GM18858 (cell line): ENCODE measurements at regions not wholly inside any gene's neighbourhood (a gene's known extent, or its start where the extent isn't known, plus 50 kb on each side); places are given as distances from the start of the nearest gene placed in this dataset.

Experiments
- ATAC-seq: cut with Tn5 transposase; IDR thresholded peaks from one replicate; pipeline ENCODE4 v1.9.1; 2021; ENCODE audit not compliant: unreplicated experiment

- ATAC-seq, result no peak
Measured at GRCh38 chr12:58131986-58132755, 190.8 kb downstream of the ATP23 start.

DNA sequence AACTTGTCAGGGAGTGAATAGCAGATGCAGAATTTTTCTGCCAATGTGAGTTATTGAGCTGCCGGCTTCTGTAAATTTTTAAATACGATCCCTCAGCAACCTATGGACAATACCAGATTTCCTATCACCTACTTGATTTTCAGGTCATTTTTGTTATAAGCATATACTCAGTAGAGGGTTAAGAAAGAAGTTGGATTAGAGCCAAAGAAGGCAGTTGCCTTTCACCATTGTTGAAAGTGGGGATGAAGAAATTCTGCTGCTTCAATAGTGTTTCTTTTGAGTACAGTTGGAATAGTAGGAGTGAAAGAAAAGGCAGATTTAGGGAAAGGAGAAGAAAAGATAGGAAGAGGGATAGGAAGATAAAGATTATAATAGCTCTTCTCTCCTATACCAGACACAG, 197.1 kb downstream of the ATP23 start:
- no peak for ATAC-seq

- no peak for ATAC-seq
Measured at GRCh38 chr12:58139894-58140293, 198.5 kb downstream of the ATP23 start.

- no peak for ATAC-seq
Measured at GRCh38 chr12:58140395-58140794, 199.0 kb downstream of the ATP23 start.

GRCh38 chr12:58142991-58143390, 201.6 kb downstream of the ATP23 start:
- no peak for ATAC-seq

- ATAC-seq, result no peak
Measured at GRCh38 chr12:58143498-58143995, 202.2 kb downstream of the ATP23 start.

DNA sequence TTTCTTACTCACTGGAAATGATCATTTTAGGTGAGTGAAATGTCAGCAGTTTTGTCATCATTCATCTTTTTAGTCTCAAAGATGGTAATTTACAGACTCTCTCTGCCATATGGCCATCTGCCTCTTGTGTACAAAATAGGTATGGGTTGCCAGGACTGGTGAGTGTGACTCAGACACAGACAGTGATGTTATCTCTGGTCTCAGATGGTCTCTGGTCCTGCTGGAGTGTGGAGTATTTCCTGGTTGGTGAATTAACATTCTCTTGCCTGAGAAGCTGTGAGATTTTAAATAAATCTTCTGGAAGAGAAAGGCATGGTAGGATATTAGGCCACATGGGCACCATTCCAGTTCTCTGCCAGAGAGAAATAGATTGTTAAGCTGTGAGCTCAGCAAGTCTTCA, 207.0 kb downstream of the ATP23 start:
- no peak for ATAC-seq

DNA sequence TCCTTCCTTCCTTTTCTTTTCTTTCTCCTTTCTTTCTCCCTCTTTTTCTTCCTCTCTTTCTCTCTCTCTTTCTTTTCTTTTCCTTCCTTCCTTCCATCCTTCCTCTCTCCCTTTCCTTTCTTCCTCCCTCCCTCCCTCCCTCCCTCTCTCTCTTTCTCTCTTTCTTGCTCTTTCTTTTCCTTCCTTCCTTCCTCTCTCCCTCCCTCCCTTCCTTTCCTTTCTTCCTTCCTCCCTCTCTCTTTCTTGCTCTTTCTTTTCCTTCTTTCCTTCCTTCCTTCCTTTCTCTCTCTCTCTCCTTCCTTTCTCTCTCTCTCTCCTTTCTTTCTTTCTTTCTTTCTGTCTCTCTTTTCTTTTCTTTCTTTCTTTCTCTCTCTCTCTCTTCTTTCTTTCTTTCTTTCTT, 207.6 kb downstream of the ATP23 start:
- ATAC-seq, result no peak

DNA sequence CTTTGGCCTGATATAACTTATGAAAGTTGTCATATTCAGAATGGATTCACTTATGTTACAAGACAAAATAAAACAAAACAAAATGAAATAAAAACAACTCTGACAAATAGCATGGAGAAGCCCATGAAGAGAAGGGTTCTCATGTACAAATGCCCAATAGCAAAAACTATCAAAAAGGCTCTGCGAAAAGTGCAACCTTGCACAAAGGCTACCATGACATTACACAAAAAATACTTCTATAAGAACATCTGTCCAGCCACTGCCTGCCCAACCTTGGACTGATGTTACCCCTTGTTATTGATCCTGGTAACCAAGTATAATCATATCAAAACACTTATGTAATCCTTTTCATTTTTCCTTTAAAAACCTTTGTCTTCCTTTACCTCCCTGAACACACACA, 213.0 kb downstream of the ATP23 start:
- no peak for ATAC-seq

DNA sequence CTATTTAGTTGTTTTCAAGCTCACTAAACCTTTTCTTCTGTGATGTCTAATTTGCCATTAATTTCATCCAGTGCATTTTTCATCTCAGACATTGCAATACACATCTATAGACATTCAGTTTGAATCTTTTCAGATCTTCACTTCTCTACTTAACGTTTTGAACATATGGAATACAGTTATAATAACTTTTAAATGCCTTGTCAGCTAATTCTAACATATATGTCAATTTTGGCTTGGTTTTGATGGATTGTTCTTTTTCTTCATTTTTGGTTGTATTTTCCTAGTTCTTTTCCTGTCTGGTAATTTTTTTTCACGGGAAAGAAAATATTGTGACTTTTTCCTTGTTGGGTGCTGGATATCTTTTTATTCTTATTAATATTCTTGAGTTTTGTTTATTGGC, 215.3 kb downstream of the ATP23 start:
- ATAC-seq, result no peak

DNA sequence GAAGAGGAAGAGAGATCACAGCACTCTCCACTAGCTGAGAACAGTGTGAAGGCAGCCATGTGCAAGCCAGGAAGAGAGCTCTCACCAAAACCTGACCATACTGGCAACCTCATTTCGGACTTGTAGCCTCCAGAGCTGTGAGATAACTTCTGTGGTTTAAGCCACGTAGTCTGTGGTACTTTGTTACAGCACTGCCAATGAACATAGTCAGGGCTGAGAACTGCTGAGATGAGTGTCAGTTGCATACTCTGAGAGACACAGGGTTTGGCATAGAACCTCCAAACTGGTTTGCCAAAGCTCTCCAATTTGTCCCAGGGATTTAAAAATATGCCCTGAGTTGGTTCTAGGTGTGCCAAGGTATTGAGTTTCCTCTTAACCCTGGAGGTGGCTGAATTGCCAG, 218.6 kb downstream of the ATP23 start:
- no peak for ATAC-seq

- no peak for ATAC-seq
Measured at GRCh38 chr12:58161773-58162172, 220.4 kb downstream of the ATP23 start.

DNA sequence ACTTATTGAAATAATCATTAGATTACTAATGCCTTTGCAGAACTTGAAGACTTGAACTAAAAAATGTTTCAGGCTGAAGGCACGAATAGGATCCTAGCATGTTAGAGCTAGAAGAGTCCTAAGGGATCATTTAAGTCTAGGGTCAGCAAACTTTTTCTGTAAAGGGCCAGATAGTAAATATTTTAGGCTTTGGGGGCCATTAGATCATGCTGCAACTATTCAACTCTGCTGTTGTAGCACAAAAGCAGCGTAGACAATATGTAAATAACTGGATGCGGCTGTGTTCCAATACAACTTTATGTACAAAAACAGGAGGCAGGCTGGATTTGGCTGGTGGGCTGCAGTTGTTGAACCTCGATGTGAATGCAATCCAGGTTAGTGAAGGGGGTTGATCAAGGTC, 221.7 kb downstream of the ATP23 start:
- no peak for ATAC-seq

- ATAC-seq, result no peak
Measured at GRCh38 chr12:58166643-58167042, 225.3 kb downstream of the ATP23 start.

DNA sequence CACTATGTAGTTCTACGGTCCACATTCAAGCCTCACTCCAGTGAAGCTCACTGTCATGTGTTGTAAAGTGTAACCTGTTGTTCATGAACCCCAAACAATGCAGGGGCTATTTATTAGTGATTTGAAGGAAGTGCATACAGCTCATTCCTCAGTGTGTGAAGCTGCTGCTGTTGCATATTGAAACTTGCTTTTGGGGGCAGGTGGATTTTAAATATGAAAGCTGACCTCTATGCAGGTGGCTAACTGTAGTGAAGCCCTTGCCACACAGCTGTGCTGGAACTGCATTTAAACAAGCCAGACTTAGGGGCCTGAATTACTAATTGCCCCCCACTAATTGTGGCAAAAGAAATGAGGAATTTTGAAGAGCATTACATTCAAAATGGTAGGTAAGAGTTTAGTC, 226.3 kb downstream of the ATP23 start:
- no peak for ATAC-seq

DNA sequence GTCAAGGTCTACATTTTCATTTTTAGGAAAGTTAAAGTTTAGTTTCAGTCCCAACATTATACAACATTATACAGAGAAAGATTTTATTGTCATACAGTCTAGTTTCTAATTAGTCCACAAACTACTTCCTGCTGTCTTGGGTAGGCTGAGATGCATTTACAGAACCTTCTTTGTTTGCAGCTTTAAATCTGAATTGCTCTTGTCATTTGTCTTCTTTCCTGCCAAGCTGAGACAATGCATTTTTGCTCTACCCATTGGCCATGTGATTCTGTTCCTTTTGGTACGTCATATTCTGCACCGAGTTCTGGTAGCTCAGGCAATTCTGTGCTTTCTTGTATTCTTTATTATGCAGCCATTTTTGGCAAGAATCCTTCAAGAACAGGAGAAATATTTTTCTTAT, 228.5 kb downstream of the ATP23 start:
- ATAC-seq, result no peak

DNA sequence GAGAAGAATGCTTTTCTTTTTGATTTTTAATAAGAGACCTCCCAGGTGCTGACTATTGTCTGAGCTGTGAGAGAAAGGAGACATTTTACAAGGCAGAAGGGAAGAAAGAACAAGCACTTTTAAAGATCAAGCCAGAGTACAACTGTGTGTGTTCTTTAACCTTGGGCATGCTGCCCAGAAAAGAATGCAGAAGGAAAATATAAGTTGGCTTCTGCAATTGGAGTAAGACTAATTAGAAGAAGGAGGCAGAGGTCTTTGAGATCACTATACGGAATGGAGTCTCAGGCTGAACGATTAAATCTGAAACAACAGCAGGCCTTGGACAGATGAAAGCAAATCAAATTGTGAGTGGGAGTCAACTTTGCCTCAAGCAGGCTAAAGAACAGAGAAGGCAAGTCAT, 230.5 kb downstream of the ATP23 start:
- ATAC-seq, result no peak

GRCh38 chr12:58172433-58173073, 231.2 kb downstream of the ATP23 start:
- no peak for ATAC-seq

- no peak for ATAC-seq
Measured at GRCh38 chr12:58174316-58174715, 232.9 kb downstream of the ATP23 start.

DNA sequence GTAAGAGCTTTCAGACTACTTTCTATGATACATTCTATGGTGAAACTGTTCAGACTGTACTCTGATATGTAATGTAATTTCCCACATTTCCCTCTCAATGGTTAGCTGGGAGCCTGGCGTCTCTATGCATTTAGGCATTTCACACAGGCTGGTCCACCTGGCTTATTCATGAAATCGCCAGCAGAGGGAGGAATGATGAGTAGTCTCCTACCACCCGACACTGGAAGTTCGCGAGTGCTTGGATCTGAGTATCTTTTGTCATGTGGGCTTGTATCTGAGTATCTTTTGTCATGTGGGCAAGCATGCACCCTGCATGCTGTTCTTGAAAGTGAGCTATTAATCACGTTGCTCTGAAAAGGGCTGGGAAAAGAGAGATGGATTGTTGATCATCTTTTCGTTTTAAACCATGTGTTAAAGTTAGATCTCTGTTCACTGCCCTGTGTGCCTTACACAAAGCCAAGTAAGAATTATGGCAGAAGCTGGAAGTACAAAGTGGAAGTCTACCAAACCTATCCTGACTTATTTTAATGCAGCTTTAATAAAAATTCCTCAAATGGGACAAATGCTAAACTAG, 235.0 kb downstream of the ATP23 start:
- ATAC-seq, result no peak

DNA sequence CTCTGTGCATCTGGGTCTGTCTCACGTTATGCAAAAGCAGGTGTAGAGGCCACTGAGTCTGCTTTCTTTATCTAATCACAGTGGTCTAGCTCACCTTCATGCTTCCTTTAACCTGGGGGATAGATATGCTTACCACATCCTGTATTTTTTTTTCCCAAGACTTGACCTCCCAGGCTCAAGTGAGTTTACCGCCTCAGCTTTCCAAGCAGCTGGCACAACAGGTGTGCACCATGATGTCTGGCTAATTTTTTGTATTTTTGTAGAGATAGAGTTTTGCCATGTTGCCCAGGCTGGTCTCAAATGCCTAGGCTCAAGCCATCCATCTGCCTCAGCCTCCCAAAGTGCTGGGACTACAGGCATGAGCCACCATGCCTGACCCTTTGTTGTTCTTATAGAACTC, 236.0 kb downstream of the ATP23 start:
- ATAC-seq, result no peak

DNA sequence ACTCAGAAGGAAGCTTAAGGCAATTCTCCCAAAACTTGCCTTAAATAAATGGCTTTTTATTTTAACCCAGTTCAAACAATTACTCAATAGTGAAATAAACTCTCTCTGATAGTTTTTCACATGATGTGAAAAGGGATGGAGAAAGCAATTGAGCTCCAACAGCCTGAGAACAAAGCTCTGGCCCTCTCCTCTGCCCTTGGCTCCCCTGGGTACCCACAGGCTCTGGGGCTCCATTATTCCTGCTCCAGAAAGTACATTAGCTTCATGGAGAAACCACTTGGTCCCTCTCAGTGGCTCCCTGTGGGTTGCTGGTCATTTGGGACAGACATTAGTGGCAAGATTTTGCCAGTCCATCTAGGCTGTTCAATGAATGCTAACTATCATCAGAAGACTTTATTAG, 242.8 kb downstream of the ATP23 start:
- ATAC-seq, result no peak
